ENCODE measurements at regions not wholly inside any gene's neighbourhood (a gene's known extent, or its start where the extent isn't known, plus 50 kb on each side); places are given as distances from the start of the nearest gene placed in this dataset.

DNA sequence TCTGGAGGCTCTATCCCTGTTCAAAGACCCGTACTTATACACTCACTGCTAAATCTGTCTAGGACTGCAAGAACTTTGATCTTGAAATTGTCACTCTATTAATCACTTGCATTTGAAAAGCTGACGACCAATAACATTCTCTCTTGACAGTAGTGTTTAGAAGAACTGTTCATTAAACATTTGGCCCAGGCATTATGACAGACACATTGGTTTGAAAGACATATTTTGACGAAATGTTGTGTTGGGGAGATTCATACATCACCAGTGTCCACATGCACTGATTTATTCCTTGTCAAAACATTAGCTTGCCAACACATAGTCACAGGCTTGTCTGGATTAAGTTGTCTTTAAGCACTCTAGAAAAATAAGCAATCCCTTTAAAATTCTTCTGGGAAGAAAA lies 951.3 kb downstream of the ADGRL2 start:
- no peak for DNase-seq (ENCODE audit: low read depth in 1 of 2, low spot score in 2 of 2)
- no peaks in the 10 kb centered on the region for H3K4me1 ChIP-seq (replicated peaks)
- H3K27me3 ChIP-seq (replicated peaks), result no peaks in the 10 kb centered on the region
- no peaks in the 10 kb centered on the region for H3K36me3 ChIP-seq
- H3K9me3 ChIP-seq (replicated peaks), result no peaks in the 10 kb centered on the region
- no peak overlapping the region for H3K4me3 ChIP-seq
- no peak overlapping the region for H3K27ac ChIP-seq

GRCh38 chr1:82733645-82734044 lies 932.9 kb downstream of the ADGRL2 start:
- Histone ChIP-seq H3K27ac (no peak overlapping the region), H3K4me3 (no peak overlapping the region), H3K4me1 (replicated peaks) (no peaks in the 10 kb centered on the region)

GRCh38 chr1:82731216-82731615 lies 930.5 kb downstream of the ADGRL2 start:
- H3K4me1 ChIP-seq (replicated peaks), result no peaks in the 10 kb centered on the region
- H3K9me3 ChIP-seq (replicated peaks), result peaks cover 6% of the 10 kb centered on the region; the same call in 1 of the 2 replicates
- H3K4me3 ChIP-seq, result no peak overlapping the region
- DNase-seq (ENCODE audit: low read depth in 1 of 2, low spot score in 2 of 2), result no peak
- H3K36me3 ChIP-seq, result no peaks in the 10 kb centered on the region
- H3K27ac ChIP-seq, result no peak overlapping the region
- no peaks in the 10 kb centered on the region for H3K27me3 ChIP-seq (replicated peaks)

More at GRCh38 chr1:82733645-82734044, 932.9 kb downstream of the ADGRL2 start:
- no peaks in the 10 kb centered on the region for H3K36me3 ChIP-seq
- peaks cover 9% of the 10 kb centered on the region for H3K9me3 ChIP-seq (replicated peaks)
- H3K27me3 ChIP-seq (replicated peaks), result no peaks in the 10 kb centered on the region
- no peak for DNase-seq (ENCODE audit: low read depth in 1 of 2, low spot score in 2 of 2)

DNA sequence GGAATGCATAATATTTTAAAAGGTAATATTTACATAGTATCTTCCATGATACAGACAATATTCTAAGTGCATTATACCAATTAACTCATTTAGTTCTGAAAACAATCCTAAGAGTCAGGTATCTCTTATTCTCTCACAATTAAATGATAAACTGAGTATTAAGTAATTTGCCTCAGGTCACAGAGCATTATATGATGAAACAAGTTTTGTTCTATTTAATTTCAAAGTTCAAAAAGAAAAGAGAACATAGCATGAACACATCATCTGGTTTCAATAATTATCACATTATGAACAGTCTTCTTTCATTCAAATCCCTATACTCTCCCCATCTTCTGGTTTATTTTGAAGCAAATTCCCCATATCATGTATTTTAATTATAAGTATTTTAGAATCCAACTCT lies 927.5 kb downstream of the ADGRL2 start:
- Histone ChIP-seq H3K9me3 (replicated peaks) (peaks cover 3% of the 10 kb centered on the region; the same call in 1 of the 2 replicates), H3K27me3 (replicated peaks) (no peaks in the 10 kb centered on the region), H3K4me1 (replicated peaks) (no peaks in the 10 kb centered on the region), H3K4me3 (no peak overlapping the region), H3K36me3 (no peaks in the 10 kb centered on the region), H3K27ac (no peak overlapping the region)
- no peak for DNase-seq (ENCODE audit: low read depth in 1 of 2, low spot score in 2 of 2)

- no peak overlapping the region for H3K4me3 ChIP-seq
- no peak for DNase-seq (ENCODE audit: low read depth in 1 of 2, low spot score in 2 of 2)
- H3K9me3 ChIP-seq (replicated peaks), result 0 out of 2 replicates have a peak, but pooled peaks cover 3% of the 10 kb centered on the region
- H3K27me3 ChIP-seq (replicated peaks), result no peaks in the 10 kb centered on the region
- H3K27ac ChIP-seq, result no peak overlapping the region
- no peaks in the 10 kb centered on the region for H3K36me3 ChIP-seq
- H3K4me1 ChIP-seq (replicated peaks), result no peaks in the 10 kb centered on the region
Measured at GRCh38 chr1:82724246-82724645, 923.5 kb downstream of the ADGRL2 start.

- no peaks in the 10 kb centered on the region for H3K4me1 ChIP-seq (replicated peaks)
- no peaks in the 10 kb centered on the region for H3K36me3 ChIP-seq
- no peak overlapping the region for H3K27ac ChIP-seq
- H3K9me3 ChIP-seq (replicated peaks), result 0 out of 2 replicates have a peak, but pooled peaks cover 3% of the 10 kb centered on the region
- H3K4me3 ChIP-seq, result no peak overlapping the region
- DNase-seq (ENCODE audit: low read depth in 1 of 2, low spot score in 2 of 2), result no peak
- no peaks in the 10 kb centered on the region for H3K27me3 ChIP-seq (replicated peaks)
Measured at GRCh38 chr1:82722608-82723007, 921.9 kb downstream of the ADGRL2 start.

DNA sequence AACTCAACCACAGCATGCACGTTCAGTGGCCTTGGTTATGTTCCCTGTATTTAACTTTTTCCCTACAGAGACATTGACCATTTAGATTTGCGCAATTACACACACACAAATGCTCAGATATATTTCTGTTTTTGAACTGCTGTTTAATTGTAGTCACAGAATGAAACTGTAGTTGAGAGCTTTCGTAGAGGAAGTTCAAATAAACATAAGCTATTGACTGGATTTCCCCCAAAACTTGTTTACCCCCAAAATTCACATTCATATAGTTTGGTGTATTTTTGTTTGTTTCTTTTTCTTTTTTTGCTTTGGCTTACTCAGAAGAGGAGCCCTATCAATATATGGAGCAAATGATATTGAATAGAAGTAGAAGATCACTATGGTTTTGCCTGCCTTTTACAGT lies 921.0 kb downstream of the ADGRL2 start:
- no peak for DNase-seq (ENCODE audit: low read depth in 1 of 2, low spot score in 2 of 2)

DNA sequence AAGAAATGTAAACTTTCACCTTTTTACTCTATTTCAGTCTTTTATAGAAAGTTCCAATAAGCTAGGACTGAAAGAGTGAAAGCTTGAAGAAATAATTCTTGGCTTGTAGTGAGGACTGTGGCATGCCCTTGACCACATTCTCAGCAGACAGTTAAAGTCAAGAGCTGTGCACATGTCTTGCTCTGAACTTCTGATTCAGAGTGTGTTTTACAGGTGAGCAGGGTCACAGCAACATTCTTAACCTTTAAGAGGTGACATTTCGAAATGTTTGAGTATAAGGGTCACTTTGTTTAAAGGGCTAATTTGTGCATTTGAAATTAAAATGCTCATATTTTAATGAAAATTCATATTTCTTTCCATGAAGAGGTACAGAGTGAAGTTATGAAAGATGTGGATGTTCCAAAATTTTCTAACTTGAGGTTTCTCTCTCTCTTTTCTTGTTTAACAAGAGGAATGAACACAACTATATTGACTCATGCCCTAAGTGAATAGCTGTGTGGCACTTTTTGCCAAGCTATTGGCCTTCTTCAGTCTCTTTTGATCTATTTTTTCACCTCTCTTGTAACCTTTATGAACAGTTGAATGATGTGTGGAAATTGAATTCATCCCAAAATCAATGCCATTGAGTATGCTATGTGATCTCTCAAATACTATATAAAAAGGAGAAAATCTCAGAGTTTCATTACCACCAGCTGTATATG lies 918.1 kb downstream of the ADGRL2 start:
- H3K36me3 ChIP-seq, result no peaks in the 10 kb centered on the region
- no peak overlapping the region for H3K27ac ChIP-seq
- no peak for DNase-seq (ENCODE audit: low read depth in 1 of 2, low spot score in 2 of 2)
- H3K27me3 ChIP-seq (replicated peaks), result no peaks in the 10 kb centered on the region
- H3K4me1 ChIP-seq (replicated peaks), result no peaks in the 10 kb centered on the region
- H3K9me3 ChIP-seq (replicated peaks), result 0 out of 2 replicates have a peak, but pooled peaks cover 2% of the 10 kb centered on the region
- H3K4me3 ChIP-seq, result no peak overlapping the region

More for the DNA sequence above, 921.0 kb downstream of the ADGRL2 start:
- no peaks in the 10 kb centered on the region for H3K4me1 ChIP-seq (replicated peaks)
- H3K4me3 ChIP-seq, result no peak overlapping the region
- H3K36me3 ChIP-seq, result no peaks in the 10 kb centered on the region
- H3K27me3 ChIP-seq (replicated peaks), result no peaks in the 10 kb centered on the region
- no peak overlapping the region for H3K27ac ChIP-seq
- 0 out of 2 replicates have a peak, but pooled peaks cover 3% of the 10 kb centered on the region for H3K9me3 ChIP-seq (replicated peaks)

DNA sequence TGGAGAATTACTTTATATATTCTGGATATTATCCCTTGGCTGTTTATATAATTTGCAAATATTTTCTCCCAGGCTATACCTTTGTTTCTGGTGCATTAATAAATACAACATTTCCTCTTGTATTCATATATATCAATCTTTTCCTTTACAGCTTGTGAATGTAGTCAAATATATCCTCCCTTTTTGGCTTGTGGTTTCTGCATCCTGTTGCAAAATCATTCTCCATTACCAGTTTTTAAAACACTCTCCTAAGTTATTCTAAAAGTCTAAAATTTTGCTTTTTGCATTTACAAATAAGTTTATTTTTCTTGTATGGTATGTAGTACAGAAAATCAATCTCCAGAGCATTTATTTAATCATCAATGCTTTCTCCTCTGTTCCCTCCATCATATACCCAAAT lies 909.4 kb downstream of the ADGRL2 start:
- Histone ChIP-seq H3K4me3 (no peak overlapping the region), H3K27ac (no peak overlapping the region), H3K27me3 (replicated peaks) (no peaks in the 10 kb centered on the region), H3K4me1 (replicated peaks) (no peaks in the 10 kb centered on the region), H3K36me3 (no peaks in the 10 kb centered on the region), H3K9me3 (replicated peaks) (0 out of 2 replicates have a peak, but pooled peaks cover 2% of the 10 kb centered on the region)
- no peak for DNase-seq (ENCODE audit: low read depth in 1 of 2, low spot score in 2 of 2)

DNA sequence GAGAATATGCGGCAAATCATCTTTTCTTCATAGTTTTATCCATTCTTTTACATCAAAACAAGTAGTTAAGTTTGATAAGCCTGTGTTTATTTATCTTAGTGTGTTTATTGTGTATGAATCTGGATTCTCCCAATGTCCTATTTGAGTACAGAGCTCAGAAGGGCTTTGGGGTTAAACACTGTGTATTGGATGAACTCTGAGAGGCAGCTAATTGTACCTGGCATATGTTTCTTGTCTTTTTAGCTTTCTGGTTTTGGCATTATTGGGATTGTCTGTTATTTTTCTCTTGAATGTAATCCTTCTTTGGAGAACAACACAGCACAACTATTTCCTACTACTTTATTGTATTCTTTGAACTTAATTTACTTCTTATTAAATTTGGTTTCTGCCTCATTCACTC lies 906.9 kb downstream of the ADGRL2 start:
- no peaks in the 10 kb centered on the region for H3K27me3 ChIP-seq (replicated peaks)
- H3K36me3 ChIP-seq, result no peaks in the 10 kb centered on the region
- no peak overlapping the region for H3K4me3 ChIP-seq
- no peaks in the 10 kb centered on the region for H3K4me1 ChIP-seq (replicated peaks)
- no peak for DNase-seq (ENCODE audit: low read depth in 1 of 2, low spot score in 2 of 2)
- no peaks in the 10 kb centered on the region for H3K9me3 ChIP-seq (replicated peaks)
- no peak overlapping the region for H3K27ac ChIP-seq

DNA sequence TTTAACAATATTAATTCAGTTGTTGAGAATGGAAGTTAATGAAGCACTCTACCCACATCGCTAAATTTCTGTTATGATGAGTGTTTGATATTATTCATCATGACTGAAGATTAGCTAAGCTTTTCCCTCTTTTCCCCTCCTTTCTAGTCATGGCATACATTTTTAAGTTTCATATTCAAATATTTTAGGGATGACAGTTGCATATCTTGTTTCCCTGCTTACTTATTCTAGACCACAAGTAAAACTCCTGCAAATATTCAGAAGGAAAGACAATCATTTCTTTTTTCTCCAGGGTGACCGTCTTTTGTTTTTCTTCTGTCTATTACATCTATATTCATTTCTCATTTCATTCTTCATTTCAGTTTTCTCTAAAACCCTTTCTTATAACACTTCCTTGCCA lies 906.0 kb downstream of the ADGRL2 start:
- Histone ChIP-seq H3K9me3 (replicated peaks) (no peaks in the 10 kb centered on the region), H3K27me3 (replicated peaks) (no peaks in the 10 kb centered on the region), H3K27ac (no peak overlapping the region), H3K36me3 (no peaks in the 10 kb centered on the region), H3K4me1 (replicated peaks) (no peaks in the 10 kb centered on the region), H3K4me3 (no peak overlapping the region)
- no peak for DNase-seq (ENCODE audit: low read depth in 1 of 2, low spot score in 2 of 2)

DNA sequence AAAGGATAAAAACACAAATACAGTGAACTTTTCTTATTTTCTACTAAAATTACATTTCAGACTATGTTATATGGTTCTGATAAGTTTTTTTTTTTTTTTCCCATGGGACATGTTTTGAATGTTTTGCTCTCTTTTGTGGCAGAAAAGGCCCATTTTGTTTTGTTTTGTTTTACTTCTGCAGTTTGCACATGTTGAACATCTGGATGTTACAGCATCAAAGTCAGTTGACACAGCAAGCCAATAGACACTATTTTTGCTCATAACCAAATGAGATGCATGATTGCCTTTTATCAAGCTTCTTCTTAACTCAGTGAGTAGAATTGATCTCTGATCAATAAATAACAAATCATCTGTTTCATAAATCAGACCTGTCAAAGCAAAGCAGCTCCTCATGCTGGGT lies 904.2 kb downstream of the ADGRL2 start:
- H3K9me3 ChIP-seq (replicated peaks), result no peaks in the 10 kb centered on the region

GRCh38 chr1:82704393-82704792 lies 903.7 kb downstream of the ADGRL2 start:
- no peak overlapping the region for H3K4me3 ChIP-seq
- H3K27me3 ChIP-seq (replicated peaks), result no peaks in the 10 kb centered on the region
- no peaks in the 10 kb centered on the region for H3K9me3 ChIP-seq (replicated peaks)
- H3K27ac ChIP-seq, result no peak overlapping the region
- no peaks in the 10 kb centered on the region for H3K4me1 ChIP-seq (replicated peaks)
- no peaks in the 10 kb centered on the region for H3K36me3 ChIP-seq
- DNase-seq (ENCODE audit: low read depth in 1 of 2, low spot score in 2 of 2), result no peak

More for the DNA sequence above, 904.2 kb downstream of the ADGRL2 start:
- Histone ChIP-seq H3K27me3 (replicated peaks) (no peaks in the 10 kb centered on the region), H3K4me3 (no peak overlapping the region), H3K36me3 (no peaks in the 10 kb centered on the region), H3K4me1 (replicated peaks) (no peaks in the 10 kb centered on the region), H3K27ac (no peak overlapping the region)
- no peak for DNase-seq (ENCODE audit: low read depth in 1 of 2, low spot score in 2 of 2)

GRCh38 chr1:82703951-82704350 lies 903.2 kb downstream of the ADGRL2 start:
- no peak overlapping the region for H3K27ac ChIP-seq
- H3K9me3 ChIP-seq (replicated peaks), result no peaks in the 10 kb centered on the region
- H3K27me3 ChIP-seq (replicated peaks), result no peaks in the 10 kb centered on the region
- H3K4me1 ChIP-seq (replicated peaks), result no peaks in the 10 kb centered on the region
- DNase-seq (ENCODE audit: low read depth in 1 of 2, low spot score in 2 of 2), result no peak
- no peaks in the 10 kb centered on the region for H3K36me3 ChIP-seq
- H3K4me3 ChIP-seq, result no peak overlapping the region

GRCh38 chr1:82700476-82700875 lies 899.7 kb downstream of the ADGRL2 start:
- Histone ChIP-seq H3K4me3 (no peak overlapping the region), H3K4me1 (replicated peaks) (no peaks in the 10 kb centered on the region), H3K27ac (no peak overlapping the region), H3K36me3 (no peaks in the 10 kb centered on the region), H3K9me3 (replicated peaks) (no peaks in the 10 kb centered on the region), H3K27me3 (replicated peaks) (no peaks in the 10 kb centered on the region)
- no peak for DNase-seq (ENCODE audit: low read depth in 1 of 2, low spot score in 2 of 2)
